PFSK-1 (cell line): ENCODE measurements at regions not wholly inside any gene's neighbourhood (a gene's known extent, or its start where the extent isn't known, plus 50 kb on each side); places are given as distances from the start of the nearest gene placed in this dataset.

Experiments used
- POLR2AphosphoS5 ChIP-seq: IDR thresholded peaks from 2 replicates; pipeline ENCODE4 v1.6.1; 2012; ENCODE audit warnings: low read depth, mild to moderate bottlenecking, control low read depth, low read length, moderate library complexity
- TAF1 ChIP-seq: IDR thresholded peaks from 2 replicates; pipeline ENCODE4 v1.6.1; 2012; ENCODE audit warnings: low read length, control low read depth, borderline replicate concordance; ENCODE audit not compliant: insufficient read depth

GRCh38 chr17:79438058-79438457 lies 172.8 kb downstream of the RBFOX3 start:
- TF ChIP-seq TAF1 (no peak), POLR2AphosphoS5 (no peak)
